H1 (cell line): ENCODE measurements at regions not wholly inside any gene's neighbourhood (a gene's known extent, or its start where the extent isn't known, plus 50 kb on each side); places are given as distances from the start of the nearest gene placed in this dataset.
A peak's percentile ranks its signal among the peaks of the same experiment; 100 is the strongest.

ENCODE experiments used
- CTCF ChIA-PET: fragments of 300-600 bp; sonication (Branson Sonifier 250); formaldehyde crosslinking; loops from one replicate; lab custom pipeline; 2021; ENCODE audit not compliant: partially characterized antibody; lab: Charles Lee
- POLR2A ChIA-PET: fragments of 300-600 bp; sonication (Branson Sonifier 250); formaldehyde crosslinking; loops from one replicate; lab custom pipeline; 2021; ENCODE audit warnings: inconsistent platforms; ENCODE audit not compliant: partially characterized antibody; lab: Charles Lee
- DNase-seq, 2 experiments: peaks; one replicate each; pipeline versions ENCODE4 v3.0.0 to v3.0.0-alpha.2; 2010 to 2022; ENCODE audit warnings: low spot score in 2 of 2, low read depth in 1 of 2, mixed read lengths in 1 of 2
- FAIRE-seq: peaks from 2 replicates; lab custom pipeline; 2011; peaks lifted over from hg19 to GRCh38; lab: Jason Lieb, UNC
- H2AFZ ChIP-seq: 2 replicates; pipeline ENCODE4 v1.8.1; 2012; ENCODE audit warnings: low read length, inconsistent platforms
- H2AK5ac ChIP-seq: 2 replicates; pipeline ENCODE4 v1.6.1; 2013; ENCODE audit warnings: low read depth, low read length
- H2BK120ac ChIP-seq: replicated peaks from 2 replicates; pipeline ENCODE3; 2013; ENCODE audit warnings: low read depth, low read length, inconsistent platforms
- H2BK12ac ChIP-seq: 2 replicates; pipeline ENCODE4 v1.6.1; 2013; ENCODE audit warnings: low read depth, low read length
- H2BK15ac ChIP-seq: 2 replicates; pipeline ENCODE4 v1.6.1; 2013; ENCODE audit warnings: low read length
- H2BK20ac ChIP-seq: 2 replicates; pipeline ENCODE4 v1.6.1; 2013; ENCODE audit warnings: low read length
- H2BK5ac ChIP-seq: 2 replicates; pipeline ENCODE4 v1.6.1; 2013; ENCODE audit warnings: low read depth, low read length
- H3K14ac ChIP-seq: 2 replicates; pipeline ENCODE4 v1.6.1; 2013; ENCODE audit warnings: inconsistent platforms; ENCODE audit not compliant: insufficient read length
- H3K18ac ChIP-seq: 2 replicates; pipeline ENCODE4 v1.6.1; 2013; ENCODE audit warnings: low read length; ENCODE audit errors: extremely low read depth
- H3K23ac ChIP-seq: 2 replicates; pipeline ENCODE4 v1.6.1; 2013; ENCODE audit warnings: inconsistent platforms; ENCODE audit not compliant: insufficient read length
- H3K23me2 ChIP-seq: 2 replicates; pipeline ENCODE4 v1.6.1; 2013; ENCODE audit warnings: low read depth, low read length
- H3K27ac ChIP-seq: 2 replicates; pipeline ENCODE4 v1.6.1; 2011; ENCODE audit warnings: low read depth, low read length, inconsistent platforms
- H3K27me3 ChIP-seq, 4 experiments: replicated peaks in 1 of 4; 1 replicate in 1 of 4; 2 replicates in 3 of 4; pipeline versions ENCODE4 v1.6.1 to v1.8.1; 2011 to 2013; ENCODE audit warnings: low read length in 3 of 4, mild to moderate bottlenecking in 3 of 4, inconsistent platforms in 2 of 4, mixed read lengths in 2 of 4, moderate library complexity in 1 of 4; ENCODE audit not compliant: control insufficient read depth in 3 of 4, insufficient read depth in 3 of 4; ENCODE audit errors: extremely low read depth in 1 of 4
- H3K36me3 ChIP-seq, 4 experiments: 2 replicates each; pipeline versions ENCODE4 v1.6.1 to v1.8.1; 2011 to 2013; ENCODE audit warnings: mild to moderate bottlenecking in 4 of 4, low read length in 3 of 4, moderate library complexity in 2 of 4, control low read depth in 1 of 4, inconsistent platforms in 1 of 4; ENCODE audit not compliant: insufficient read depth in 4 of 4, control insufficient read depth in 2 of 4
- H3K4ac ChIP-seq: replicated peaks from 2 replicates; pipeline ENCODE3; 2013; ENCODE audit warnings: low read length, low read depth, mixed read lengths, inconsistent platforms; ENCODE audit not compliant: insufficient read length
- H3K4me1 ChIP-seq, 4 experiments: replicated peaks in 1 of 4; 1 replicate in 1 of 4; 2 replicates in 3 of 4; pipeline versions ENCODE4 v1.6.1 to v1.8.1; 2011 to 2013; ENCODE audit warnings: low read length in 3 of 4, inconsistent platforms in 2 of 4, mixed read lengths in 1 of 4; ENCODE audit not compliant: insufficient read depth in 4 of 4, control insufficient read depth in 3 of 4
- H3K4me2 ChIP-seq, 2 experiments: 2 replicates each; pipeline versions ENCODE4 v1.6.1 to v1.8.1; 2011 to 2013; ENCODE audit warnings: low read depth in 2 of 2, low read length in 2 of 2, control low read depth in 1 of 2, inconsistent platforms in 1 of 2, mild to moderate bottlenecking in 1 of 2; ENCODE audit not compliant: insufficient read depth in 1 of 2
- H3K4me3 ChIP-seq, 4 experiments: fragments of 200-600, 300-600 bp in 1 of 4; sonication (generic), shearing (Covaris generic), sonication (Bioruptor Twin) in 1 of 4; 2 replicates each; pipeline versions ENCODE4 v1.5.1 to v1.8.1; 2011 to 2016; ENCODE audit warnings: low read length in 4 of 4, low read depth in 3 of 4, control low read depth in 2 of 4, inconsistent platforms in 2 of 4, mild to moderate bottlenecking in 2 of 4, mixed read lengths in 1 of 4, moderate library complexity in 1 of 4; ENCODE audit not compliant: insufficient read depth in 2 of 4; ENCODE audit errors: extremely low read depth in 1 of 4
- H3K56ac ChIP-seq: replicated peaks from 2 replicates; pipeline ENCODE3; 2013; ENCODE audit warnings: low read depth, mild to moderate bottlenecking, mixed read lengths, low read length, inconsistent platforms; ENCODE audit not compliant: insufficient read length
- H3K79me1 ChIP-seq: 2 replicates; pipeline ENCODE4 v1.6.1; 2013; ENCODE audit warnings: low read depth, low read length, control low read depth
- H3K79me2 ChIP-seq, 2 experiments: 2 replicates each; pipeline versions ENCODE4 v1.6.1 to v1.8.1; 2012 to 2013; ENCODE audit warnings: low read length in 2 of 2, mild to moderate bottlenecking in 2 of 2, inconsistent platforms in 1 of 2; ENCODE audit not compliant: insufficient read depth in 2 of 2, control insufficient read depth in 1 of 2
- H3K9ac ChIP-seq, 4 experiments: replicated peaks in 1 of 4; 1 replicate in 1 of 4; 2 replicates in 3 of 4; pipeline versions ENCODE4 v1.6.1 to v1.8.1; 2011 to 2013; ENCODE audit warnings: low read depth in 3 of 4, low read length in 3 of 4, control low read depth in 2 of 4, mild to moderate bottlenecking in 2 of 4, moderate library complexity in 2 of 4, inconsistent platforms in 1 of 4; ENCODE audit errors: extremely low read depth in 1 of 4
- H3K9me3 ChIP-seq, 2 experiments: 2 replicates each; pipeline versions ENCODE4 v1.6.1 to v1.8.1; 2012 to 2013; ENCODE audit warnings: mild to moderate bottlenecking in 2 of 2, moderate library complexity in 2 of 2, control low read depth in 1 of 2, inconsistent platforms in 1 of 2, low read depth in 1 of 2, low read length in 1 of 2, mixed read lengths in 1 of 2; ENCODE audit not compliant: insufficient read depth in 2 of 2
- H4K20me1 ChIP-seq, 2 experiments: replicated peaks in 1 of 2; 2 replicates each; pipeline versions ENCODE3 to v1.8.1; 2011 to 2013; ENCODE audit warnings: inconsistent platforms in 2 of 2, low read length in 2 of 2, mild to moderate bottlenecking in 1 of 2; ENCODE audit not compliant: insufficient read depth in 2 of 2, control insufficient read depth in 1 of 2
- H4K5ac ChIP-seq: 2 replicates; pipeline ENCODE4 v1.6.1; 2013; ENCODE audit warnings: low read length, low read depth, mixed read lengths, inconsistent platforms; ENCODE audit not compliant: insufficient read length
- H4K8ac ChIP-seq: 2 replicates; pipeline ENCODE4 v1.8.0; 2013; ENCODE audit warnings: mild to moderate bottlenecking, moderate library complexity, low read length, inconsistent platforms; ENCODE audit not compliant: insufficient read depth; ENCODE audit errors: extremely low read depth
- H4K91ac ChIP-seq: replicated peaks from 2 replicates; pipeline ENCODE3; 2013; ENCODE audit warnings: low read length, mixed read lengths, inconsistent platforms; ENCODE audit not compliant: insufficient read length
- CHD1 ChIP-seq: IDR thresholded peaks from 2 replicates; pipeline ENCODE4 v1.6.1; 2012; ENCODE audit warnings: low read depth, low read length, improper control_type of control experiment
- MAFK ChIP-seq: IDR thresholded peaks from 2 replicates; pipeline ENCODE4 v1.6.1; 2012; ENCODE audit warnings: low read depth, mild to moderate bottlenecking, improper control_type of control experiment, low read length
- WGBS, 2 experiments: shearing (Covaris generic) in 1 of 2; methylation state at CpG; one replicate each; pipeline versions ENCODE4 v1.1.6 to v1.1.7; 2013 to 2015; ENCODE audit warnings: low lambda C conversion rate in 2 of 2, mixed read lengths in 2 of 2, inconsistent platforms in 1 of 2, low coverage in 1 of 2, missing lambda C conversion rate in 1 of 2; ENCODE audit not compliant: insufficient replicate concordance in 2 of 2, insufficient coverage in 1 of 2, insufficient read length in 1 of 2; ENCODE audit errors: extremely low coverage in 1 of 2, missing lambda C conversion rate in 1 of 2; 5-methylcytosine and 5-hydroxymethylcytosine counted together

GRCh38 chrX:79036157-79036880, 91.1 kb downstream of the P2RY10 start:
- Histone ChIP-seq H3K79me1 (no peaks in the 10 kb centered on the region), H3K79me2 (no peaks in the 10 kb centered on the region), H2AFZ (no peak overlapping the region), H3K27ac (no peak overlapping the region), H4K8ac (no peak overlapping the region), H4K5ac (no peak overlapping the region), H2BK12ac (no peak overlapping the region), H2AK5ac (no peak overlapping the region), H3K27me3 (no peaks in the 10 kb centered on the region), H3K14ac (no peak overlapping the region), H3K18ac (no peak overlapping the region), H2BK120ac (no peak overlapping the region), H3K9ac (no peak overlapping the region), H2BK15ac (no peak overlapping the region), H3K4me1 (no peaks in the 10 kb centered on the region), H3K4ac (no peak overlapping the region), H3K23me2 (no peaks in the 10 kb centered on the region), H3K4me3 (no peak overlapping the region), H4K20me1 (no peaks in the 10 kb centered on the region), H4K91ac (no peak overlapping the region), H3K4me2 (no peak overlapping the region), H2BK20ac (no peak overlapping the region), H3K56ac (no peak overlapping the region), H2BK5ac (no peak overlapping the region), H3K9me3 (peaks cover 0 to 5% of the 10 kb centered on the region in 2 experiments; a peak in 1 of 4 replicates), H3K23ac (no peak overlapping the region), H3K36me3 (no peaks in the 10 kb centered on the region)
- TF ChIP-seq CHD1 (no peak), MAFK (0 out of 2 replicates have a peak, but pooled peaks have one; percentile 26)
- ChIA-PET CTCF (no interaction called here), POLR2A (interaction anchor here (0.6 kb wide), 1 partner anchor 328 kb away, joined by 8 read pairs; no protein-coding TSS in a partner anchor)
- FAIRE-seq (peak; percentile 28), DNase-seq (no peak)
- WGBS, 2 experiments: 91% methylated on average over 4 of the region's 4 CpGs; no CpG with 5 or more reads in 1 of the 2 experiments
